ENCODE measurements at regions not wholly inside any gene's neighbourhood (a gene's known extent, or its start where the extent isn't known, plus 50 kb on each side); places are given as distances from the start of the nearest gene placed in this dataset.

DNA sequence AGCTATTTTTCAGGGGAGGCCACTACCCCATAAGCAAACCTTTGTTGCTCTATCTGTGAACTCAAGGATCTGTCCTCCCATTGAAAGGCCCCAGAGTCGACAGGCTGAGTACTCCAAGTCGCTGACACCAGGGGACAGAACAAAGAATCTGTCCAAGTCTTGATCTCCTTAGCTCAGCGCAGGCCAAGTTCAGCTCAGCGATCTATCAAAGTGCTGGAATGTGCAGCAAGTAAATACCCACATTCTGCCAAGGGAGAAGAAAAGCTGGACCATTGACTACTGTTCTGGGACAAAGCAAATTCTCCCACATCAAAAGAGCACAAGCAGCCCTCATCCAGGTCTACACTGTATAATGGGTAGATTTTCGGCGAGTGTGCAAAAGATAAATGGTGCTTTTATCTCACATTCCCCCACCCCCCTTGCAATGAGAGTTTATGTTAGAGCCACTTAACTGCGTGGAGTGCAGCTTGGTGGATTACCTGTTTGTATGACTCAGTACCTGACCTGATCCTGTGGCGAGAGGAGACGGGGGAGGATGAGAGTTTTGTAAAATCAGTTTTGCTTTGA lies 391.7 kb upstream of the SGCG start:
- Histone ChIP-seq H3K4me1 (ENCODE audit: control insufficient read depth, insufficient read depth, low read length) (no peaks in the 10 kb centered on the region), H3K23ac (ENCODE audit: low read depth, low read length) (no peak overlapping the region), H3K4me2 (ENCODE audit: low read depth, low read length) (no peak overlapping the region), H3K79me1 (ENCODE audit: low read depth in 1 of 2, low read length in 2 of 2) (no peaks in the 10 kb centered on the region), H2BK20ac (ENCODE audit: low read depth, low read length) (no peak overlapping the region), H4K20me1 (ENCODE audit: insufficient read depth, low read length) (no peaks in the 10 kb centered on the region), H4K5ac (ENCODE audit: low read depth, low read length) (no peak overlapping the region), H3K18ac (ENCODE audit: low read depth, low read length) (no peak overlapping the region), H2AK5ac (ENCODE audit: low read depth, low read length) (no peak overlapping the region), H4K91ac (ENCODE audit: insufficient read depth, low read depth, low read length) (no peak overlapping the region), H3K9ac (ENCODE audit: low read depth, low read length) (no peak overlapping the region), H3K27me3 (ENCODE audit: control insufficient read depth, insufficient read depth, low read length) (no peaks in the 10 kb centered on the region), H2BK15ac (ENCODE audit: low read depth, low read length) (no peak overlapping the region), H3K56ac (ENCODE audit: extremely low read depth, insufficient read depth, low read length) (no peak overlapping the region), H2BK120ac (ENCODE audit: low read depth, low read length) (no peak overlapping the region), H2AFZ (replicated peaks; ENCODE audit: low read length, poor library complexity) (no peak overlapping the region), H3K9me1 (ENCODE audit: insufficient read depth, low read length) (no peaks in the 10 kb centered on the region), H3K4me3 (ENCODE audit: insufficient read depth, low read depth, low read length) (no peak overlapping the region), H2AK9ac (replicated peaks; ENCODE audit: low read depth, low read length, poor library complexity) (no peak overlapping the region), H3K4ac (ENCODE audit: low read depth, low read length) (no peak overlapping the region), H3K27ac (ENCODE audit: insufficient read depth, low read length) (no peak overlapping the region), H3K14ac (replicated peaks; ENCODE audit: low read depth, low read length) (no peak overlapping the region), H3K36me3 (ENCODE audit: control insufficient read depth, insufficient read depth, low read length) (no peaks in the 10 kb centered on the region), H3K9me3 (ENCODE audit: control insufficient read depth, insufficient read depth, low read length) (no peaks in the 10 kb centered on the region), H4K8ac (ENCODE audit: low read depth in 2 of 2, low read length in 2 of 2) (no peak overlapping the region), H2BK5ac (ENCODE audit: low read depth, low read length, poor library complexity, severe bottlenecking) (no peak overlapping the region)
- dilution Hi-C loops (cut with HindIII; ENCODE audit: low sequenced_read_pairs, unreplicated experiment) (no loop called here), in situ Hi-C loops (cut with MboI; ENCODE audit: low sequenced_read_pairs) (loop anchor here (25.0 kb wide), 1 partner anchor 1152 kb away; no protein-coding TSS in a partner anchor), intact Hi-C loops (cut with micrococcal nuclease) (no loop called here)
- DNase-seq, result no peak
- no TSS peak for BruUV-seq (replicated peaks)
- no peak for ATAC-seq (ENCODE audit: low read depth)
- 0% methylated on average over 3 of the region's 9 CpGs; no CpG with 5 or more reads in 1 of the 2 experiments for WGBS, 2 experiments (ENCODE audit: extremely low coverage in 2 of 2, insufficient read length in 1 of 2)
- POLR2A ChIA-PET (ENCODE audit: unreplicated experiment), result interaction anchor here (0.6 kb wide), 1 partner anchor 33 kb away, joined by 4 read pairs; no protein-coding TSS in a partner anchor
- CTCF ChIA-PET, result no interaction called here
- no peak for TF ChIP-seq POLR2A (IDR thresholded peaks at IDR 0.05; ENCODE audit: low read depth, low read length)
- no peak for TF ChIP-seq MXI1 (IDR thresholded peaks at IDR 0.05; ENCODE audit: borderline replicate concordance, low read depth, low read length)
